Progenitor cell of endocrine pancreas (in vitro differentiated cells): ENCODE measurements at regions not wholly inside any gene's neighbourhood (a gene's known extent, or its start where the extent isn't known, plus 50 kb on each side); places are given as distances from the start of the nearest gene placed in this dataset.

Source experiments
- DNase-seq: peaks from one replicate; pipeline ENCODE4 v3.0.0; 2021; ENCODE audit warnings: low spot score; ENCODE audit not compliant: unreplicated experiment
- H3K27ac Mint-ChIP-seq: 2 replicates; pipeline ENCODE4 v1.8.0; 2021; ENCODE audit warnings: mild to moderate bottlenecking, moderate library complexity, mixed read lengths
- H3K27me3 Mint-ChIP-seq: 2 replicates; pipeline ENCODE4 v1.8.0; 2021; ENCODE audit warnings: mixed read lengths
- H3K36me3 Mint-ChIP-seq: 2 replicates; pipeline ENCODE4 v1.8.0; 2022; ENCODE audit warnings: mixed read lengths; ENCODE audit not compliant: insufficient read depth
- H3K4me1 Mint-ChIP-seq: 2 replicates; pipeline ENCODE4 v1.8.0; 2021; ENCODE audit warnings: low read depth, mixed read lengths
- H3K4me3 Mint-ChIP-seq: 2 replicates; pipeline ENCODE4 v1.8.0; 2021; ENCODE audit warnings: low read depth, mild to moderate bottlenecking, moderate library complexity, mixed read lengths
- H3K9me3 Mint-ChIP-seq: 2 replicates; pipeline ENCODE4 v1.8.0; 2021; ENCODE audit warnings: low read depth, mixed read lengths
- CTCF ChIP-seq: fragments of 200-600 bp; sonication (generic); IDR thresholded peaks from one replicate; pipeline ENCODE4 v1.5.0; 2021; ENCODE audit warnings: antibody characterized with exemption, mild to moderate bottlenecking; ENCODE audit not compliant: unreplicated experiment

- Mint-ChIP-seq H3K4me1 (no peaks in the 10 kb centered on the region), H3K4me3 (no peak overlapping the region), H3K9me3 (no peaks in the 10 kb centered on the region), H3K27me3 (no peaks in the 10 kb centered on the region), H3K27ac (no peak overlapping the region), H3K36me3 (no peaks in the 10 kb centered on the region)
- no peak for TF ChIP-seq CTCF
- DNase-seq, result no peak
Observed at GRCh38 chr6:120031837-120032236, 682.3 kb upstream of the MAN1A1 start.

GRCh38 chr6:120026791-120027190, 677.2 kb upstream of the MAN1A1 start:
- TF ChIP-seq CTCF, result no peak
- no peak overlapping the region for H3K4me3 Mint-ChIP-seq
- H3K9me3 Mint-ChIP-seq, result no peaks in the 10 kb centered on the region
- DNase-seq, result no peak
- H3K27me3 Mint-ChIP-seq, result no peaks in the 10 kb centered on the region
- no peaks in the 10 kb centered on the region for H3K4me1 Mint-ChIP-seq
- H3K36me3 Mint-ChIP-seq, result no peaks in the 10 kb centered on the region
- no peak overlapping the region for H3K27ac Mint-ChIP-seq

GRCh38 chr6:120010075-120010474, 660.5 kb upstream of the MAN1A1 start:
- H3K9me3 Mint-ChIP-seq, result peaks cover 5% of the 10 kb centered on the region
- no peak overlapping the region for H3K27ac Mint-ChIP-seq
- H3K4me1 Mint-ChIP-seq, result no peaks in the 10 kb centered on the region
- no peak for TF ChIP-seq CTCF
- no peak overlapping the region for H3K4me3 Mint-ChIP-seq
- DNase-seq, result no peak
- no peaks in the 10 kb centered on the region for H3K36me3 Mint-ChIP-seq
- no peaks in the 10 kb centered on the region for H3K27me3 Mint-ChIP-seq

GRCh38 chr6:120005292-120005976, 655.9 kb upstream of the MAN1A1 start:
- no peaks in the 10 kb centered on the region for H3K36me3 Mint-ChIP-seq
- H3K4me3 Mint-ChIP-seq, result no peak overlapping the region
- no peak for TF ChIP-seq CTCF
- no peak for DNase-seq
- no peaks in the 10 kb centered on the region for H3K27me3 Mint-ChIP-seq
- H3K27ac Mint-ChIP-seq, result no peak overlapping the region
- H3K9me3 Mint-ChIP-seq, result peaks cover 5% of the 10 kb centered on the region
- no peaks in the 10 kb centered on the region for H3K4me1 Mint-ChIP-seq

GRCh38 chr6:119986934-119987549, 637.5 kb upstream of the MAN1A1 start:
- Mint-ChIP-seq H3K4me1 (no peaks in the 10 kb centered on the region), H3K27ac (no peak overlapping the region), H3K4me3 (no peak overlapping the region), H3K36me3 (no peaks in the 10 kb centered on the region), H3K9me3 (peaks cover 3% of the 10 kb centered on the region), H3K27me3 (no peaks in the 10 kb centered on the region)
- TF ChIP-seq CTCF, result no peak
- DNase-seq, result no peak
